Neural progenitor cell (in vitro differentiated cells): ENCODE measurements at regions not wholly inside any gene's neighbourhood (a gene's known extent, or its start where the extent isn't known, plus 50 kb on each side); places are given as distances from the start of the nearest gene placed in this dataset.

Source experiments
- CTCF ChIP-seq: fragments of 200-600 bp; sonication (generic); IDR thresholded peaks from 2 replicates; pipeline ENCODE4 v1.5.1; 2017; ENCODE audit warnings: antibody characterized with exemption, mild to moderate bottlenecking
- EZH2 ChIP-seq: fragments of 200-600 bp; sonication (generic); IDR thresholded peaks from 2 replicates; pipeline ENCODE4 v1.6.1; 2017; ENCODE audit warnings: antibody characterized with exemption, mild to moderate bottlenecking, moderate library complexity

GRCh38 chr12:105470601-105471000, 140.1 kb downstream of the C12orf75 start:
- no peak for TF ChIP-seq CTCF
- no peak for TF ChIP-seq EZH2
